ENCODE measurements at regions not wholly inside any gene's neighbourhood (a gene's known extent, or its start where the extent isn't known, plus 50 kb on each side); places are given as distances from the start of the nearest gene placed in this dataset.
"Not testable (repeated sequence)": the region's sequence is repeated elsewhere in the genome, so short reads cannot be mapped to it uniquely, and the experiment has no call there.

DNA sequence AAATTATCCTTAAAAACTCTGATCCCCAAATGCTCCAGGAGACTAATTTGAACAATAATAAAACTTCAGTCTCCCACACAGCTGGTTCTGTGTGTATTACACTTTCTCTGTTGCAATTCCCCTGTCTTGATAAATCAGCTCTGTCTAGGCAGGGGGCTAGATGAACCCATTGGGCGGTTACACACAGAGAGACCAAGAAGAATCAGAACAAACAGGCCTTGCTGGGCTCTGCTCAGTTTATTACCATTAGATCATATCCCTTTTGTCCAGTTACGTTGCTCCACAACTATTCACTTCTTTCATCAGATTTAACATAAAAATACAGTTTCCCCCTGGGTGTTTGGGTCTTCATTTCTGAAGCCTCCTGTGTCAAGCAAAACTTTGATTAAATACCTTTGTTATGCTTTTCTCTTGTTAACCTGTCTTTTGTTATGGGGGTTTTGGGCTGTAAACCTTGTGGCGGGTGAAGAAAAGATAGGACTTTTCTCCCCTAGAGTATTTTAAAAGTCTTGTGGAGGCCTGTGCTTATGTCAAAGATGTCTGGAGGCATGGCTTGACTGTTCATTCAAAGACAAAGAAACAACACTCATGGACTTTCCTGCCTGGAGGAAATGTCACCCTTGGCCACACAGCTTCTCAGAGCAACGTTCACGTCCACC is 109.3 kb upstream of the ZNF658 start:
- TF ChIP-seq POLR2A (IDR thresholded peaks at IDR 0.05) = not testable (repeated sequence)
- TF ChIP-seq, protein P1, sequence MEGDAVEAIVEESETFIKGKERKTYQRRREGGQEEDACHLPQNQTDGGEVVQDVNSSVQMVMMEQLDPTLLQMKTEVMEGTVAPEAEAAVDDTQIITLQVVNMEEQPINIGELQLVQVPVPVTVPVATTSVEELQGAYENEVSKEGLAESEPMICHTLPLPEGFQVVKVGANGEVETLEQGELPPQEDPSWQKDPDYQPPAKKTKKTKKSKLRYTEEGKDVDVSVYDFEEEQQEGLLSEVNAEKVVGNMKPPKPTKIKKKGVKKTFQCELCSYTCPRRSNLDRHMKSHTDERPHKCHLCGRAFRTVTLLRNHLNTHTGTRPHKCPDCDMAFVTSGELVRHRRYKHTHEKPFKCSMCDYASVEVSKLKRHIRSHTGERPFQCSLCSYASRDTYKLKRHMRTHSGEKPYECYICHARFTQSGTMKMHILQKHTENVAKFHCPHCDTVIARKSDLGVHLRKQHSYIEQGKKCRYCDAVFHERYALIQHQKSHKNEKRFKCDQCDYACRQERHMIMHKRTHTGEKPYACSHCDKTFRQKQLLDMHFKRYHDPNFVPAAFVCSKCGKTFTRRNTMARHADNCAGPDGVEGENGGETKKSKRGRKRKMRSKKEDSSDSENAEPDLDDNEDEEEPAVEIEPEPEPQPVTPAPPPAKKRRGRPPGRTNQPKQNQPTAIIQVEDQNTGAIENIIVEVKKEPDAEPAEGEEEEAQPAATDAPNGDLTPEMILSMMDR (IDR thresholded peaks at IDR 0.05) = not testable (repeated sequence)

All from body of pancreas (tissue), 4 donors.